A549 (cell line): ENCODE measurements at regions not wholly inside any gene's neighbourhood (a gene's known extent, or its start where the extent isn't known, plus 50 kb on each side); places are given as distances from the start of the nearest gene placed in this dataset.

Source experiments
- ATAC-seq, 2 experiments: fragments of 200-7000 bp in 1 of 2; fragments of >200 bp in 1 of 2; cut with Nextera tagmentation in 1 of 2; cut with Tn5 transposase in 1 of 2; 3 replicates each; pipeline versions ENCODE4 v1.8.0 to v1.9.1; 2018 to 2020; ENCODE audit warnings: mild to moderate bottlenecking in 1 of 2, moderate library complexity in 1 of 2
- CTCF ChIA-PET: fragments of 300-600 bp; sonication (Branson Sonifier 250); formaldehyde crosslinking; extraction: SDS; loops from one replicate; lab custom pipeline; 2021; ENCODE audit warnings: antibody characterized with exemption, inconsistent platforms; lab: Yijun Ruan, JAX
- POLR2A ChIA-PET: fragments of 350-600 bp; formaldehyde crosslinking; extraction: SDS; loops from one replicate; lab custom pipeline; 2021; ENCODE audit warnings: antibody characterized with exemption, inconsistent platforms; lab: Yijun Ruan, JAX
- DNase-seq, 2 experiments: peaks; one replicate each; pipeline versions ENCODE4 v3.0.0 to v3.0.0-alpha.2; 2011 to 2016; ENCODE audit warnings: low read depth in 1 of 2, low spot score in 1 of 2
- FAIRE-seq: peaks from 2 replicates; lab custom pipeline; 2011; peaks lifted over from hg19 to GRCh38; lab: Jason Lieb, UNC
- H3K27ac ChIP-seq, 2 experiments: fragments of >200 bp; sonication (Bioruptor Twin); formaldehyde crosslinking; 3 replicates each; pipeline ENCODE4 v1.5.1; 2016 to 2017
- H3K4me1 ChIP-seq: fragments of >200 bp; sonication (Bioruptor Twin); formaldehyde crosslinking; 3 replicates; pipeline ENCODE4 v1.6.1; 2016
- H3K4me2 ChIP-seq: fragments of >200 bp; sonication (Bioruptor Twin); formaldehyde crosslinking; 3 replicates; pipeline ENCODE4 v1.6.1; 2016
- H3K4me3 ChIP-seq: fragments of >200 bp; sonication (Bioruptor Twin); formaldehyde crosslinking; 3 replicates; pipeline ENCODE4 v1.5.1; 2016
- H3K9me3 ChIP-seq: fragments of >200 bp; sonication (Bioruptor Twin); formaldehyde crosslinking; 3 replicates; pipeline ENCODE4 v1.6.1; 2016
- BCL3 ChIP-seq: fragments of >200 bp; sonication (Bioruptor Twin); formaldehyde crosslinking; IDR thresholded peaks from 3 replicates; pipeline ENCODE4 v1.6.1; 2016
- CEBPB ChIP-seq, 2 experiments: fragments of >200 bp in 1 of 2; sonication (Bioruptor Twin) in 1 of 2; formaldehyde crosslinking in 1 of 2; IDR thresholded peaks; 2 replicates each; pipeline ENCODE4 v1.6.1; 2012 to 2016
- CHD4 ChIP-seq: fragments of 200-600 bp; sonication (generic); IDR thresholded peaks from 2 replicates; pipeline ENCODE4 v1.6.1; 2016; ENCODE audit warnings: antibody characterized with exemption, mild to moderate bottlenecking, borderline replicate concordance
- EHF ChIP-seq: fragments of 250-450 bp; sonication (Bioruptor Pico); IDR thresholded peaks from 2 replicates; pipeline ENCODE4 v1.5.0; 2020; ENCODE audit warnings: mild to moderate bottlenecking
- ESRRA ChIP-seq: fragments of 150-350 bp; IDR thresholded peaks from 2 replicates; pipeline ENCODE4 v1.6.1; 2014; ENCODE audit warnings: mild to moderate bottlenecking, low read length, borderline replicate concordance
- HDAC2 ChIP-seq: fragments of 200-600 bp; sonication (generic); IDR thresholded peaks from 2 replicates; pipeline ENCODE4 v1.6.1; 2016
- HES2 ChIP-seq: fragments of >200 bp; sonication (Bioruptor Twin); formaldehyde crosslinking; IDR thresholded peaks from 2 replicates; pipeline ENCODE4 v1.6.1; 2016
- HEYL ChIP-seq: fragments of 250-450 bp; sonication (Bioruptor Pico); IDR thresholded peaks from 2 replicates; pipeline ENCODE4 v1.8.0; 2021; ENCODE audit warnings: mild to moderate bottlenecking, moderate library complexity
- HOXA7 ChIP-seq: fragments of 250-450 bp; sonication (Bioruptor Pico); IDR thresholded peaks from 2 replicates; pipeline ENCODE4 v1.5.0; 2020; ENCODE audit warnings: mild to moderate bottlenecking, moderate library complexity
- HOXB5 ChIP-seq: fragments of 250-450 bp; sonication (Bioruptor Pico); IDR thresholded peaks from 2 replicates; pipeline ENCODE4 v1.5.0; 2020; ENCODE audit warnings: mild to moderate bottlenecking, moderate library complexity
- KDM5A ChIP-seq: fragments of 200-600 bp; sonication (generic); IDR thresholded peaks from 2 replicates; pipeline ENCODE4 v1.6.1; 2016; ENCODE audit warnings: antibody characterized with exemption, mild to moderate bottlenecking
- MAZ ChIP-seq: fragments of 150-350 bp; IDR thresholded peaks from 2 replicates; pipeline ENCODE4 v1.6.1; 2014; ENCODE audit warnings: antibody characterized with exemption, low read depth, low read length, borderline replicate concordance
- MYC ChIP-seq: IDR thresholded peaks from 2 replicates; pipeline ENCODE4 v1.6.1; 2012; ENCODE audit warnings: mild to moderate bottlenecking, inconsistent platforms, low read length, improper control_type of control experiment, borderline replicate concordance
- NR3C1 ChIP-seq: fragments of >200 bp; sonication (Bioruptor Twin); formaldehyde crosslinking; IDR thresholded peaks from 3 replicates; pipeline ENCODE4 v1.6.1; 2017
- REST ChIP-seq: fragments of 200-600 bp; sonication (generic); IDR thresholded peaks from 2 replicates; pipeline ENCODE4 v1.6.1; 2016; ENCODE audit warnings: antibody characterized with exemption, mild to moderate bottlenecking, moderate library complexity
- SREBF2 ChIP-seq: fragments of 450-650 bp; IDR thresholded peaks from 2 replicates; pipeline ENCODE4 v1.6.1; 2014; ENCODE audit warnings: mild to moderate bottlenecking, moderate library complexity
- TFCP2L1 ChIP-seq: fragments of 250-450 bp; sonication (Bioruptor Pico); IDR thresholded peaks from 2 replicates; pipeline ENCODE4 v1.5.0; 2021; ENCODE audit warnings: mild to moderate bottlenecking
- ZNF302 ChIP-seq: fragments of 250-450 bp; sonication (Bioruptor Pico); IDR thresholded peaks from 2 replicates; pipeline ENCODE4 v1.9.0; 2021; ENCODE audit warnings: inconsistent platforms, mild to moderate bottlenecking, moderate library complexity
- WGBS: methylation state at CpG from one replicate; pipeline ENCODE4 v1.1.6; 2017; ENCODE audit errors: missing lambda C conversion rate; 5-methylcytosine and 5-hydroxymethylcytosine counted together
- TF ChIP-seq, protein P1 (sequence below): fragments of 150-350 bp; IDR thresholded peaks from 2 replicates; pipeline ENCODE4 v1.6.1; 2014; ENCODE audit warnings: low read depth, mild to moderate bottlenecking, low read length
- TF ChIP-seq, protein P2 (sequence below): fragments of 250-450 bp; sonication (Bioruptor Pico); IDR thresholded peaks from 2 replicates; pipeline ENCODE4 v1.5.0; 2020; ENCODE audit warnings: low read depth, mild to moderate bottlenecking, moderate library complexity

DNA sequence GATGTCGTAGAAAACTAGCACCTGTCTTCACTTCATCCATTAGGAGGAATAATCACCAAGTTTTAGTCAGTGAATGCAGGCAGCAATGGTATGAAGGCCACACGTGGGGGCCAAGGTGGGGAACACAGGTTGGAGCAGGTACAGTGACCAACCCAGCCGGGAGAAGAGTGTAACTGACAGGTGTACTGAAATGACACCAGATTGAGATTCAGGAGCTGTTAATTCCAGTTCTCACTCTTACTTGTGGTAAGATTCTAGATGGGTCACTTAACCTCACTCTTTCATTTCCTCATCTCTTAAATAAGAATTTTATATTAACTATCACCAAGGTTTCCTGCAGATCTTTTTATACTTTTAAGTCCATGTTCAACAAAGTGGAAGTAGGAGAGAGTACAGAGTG lies 206.2 kb upstream of the PTBP2 start:
- no peak for DNase-seq
- no peak for FAIRE-seq
- H3K9me3 ChIP-seq: no peaks in the 10 kb centered on the region
- no peak overlapping the region for H3K4me2 ChIP-seq
- TF ChIP-seq CEBPB (IDR thresholded peaks at IDR 0.05) (no peak), HOXA7 (CRISPR knock-in tag) (no peak), HDAC2 (no peak), TFCP2L1 (CRISPR knock-in tag) (no peak), KDM5A (no peak), ZNF302 (no peak), HOXB5 (CRISPR knock-in tag) (no peak), SREBF2 (no peak)
- TF ChIP-seq, protein P1, sequence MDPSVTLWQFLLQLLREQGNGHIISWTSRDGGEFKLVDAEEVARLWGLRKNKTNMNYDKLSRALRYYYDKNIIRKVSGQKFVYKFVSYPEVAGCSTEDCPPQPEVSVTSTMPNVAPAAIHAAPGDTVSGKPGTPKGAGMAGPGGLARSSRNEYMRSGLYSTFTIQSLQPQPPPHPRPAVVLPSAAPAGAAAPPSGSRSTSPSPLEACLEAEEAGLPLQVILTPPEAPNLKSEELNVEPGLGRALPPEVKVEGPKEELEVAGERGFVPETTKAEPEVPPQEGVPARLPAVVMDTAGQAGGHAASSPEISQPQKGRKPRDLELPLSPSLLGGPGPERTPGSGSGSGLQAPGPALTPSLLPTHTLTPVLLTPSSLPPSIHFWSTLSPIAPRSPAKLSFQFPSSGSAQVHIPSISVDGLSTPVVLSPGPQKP: no peak
- 57% methylated on average over 3 of the region's 3 CpGs for whole genome bisulfite sequencing
- ChIA-PET POLR2A (no interaction called here), CTCF (no interaction called here)
- no peak for ATAC-seq
- no peak overlapping the region for H3K4me3 ChIP-seq
- no peaks in the 10 kb centered on the region for H3K4me1 ChIP-seq
- no peak overlapping the region for H3K27ac ChIP-seq

DNA sequence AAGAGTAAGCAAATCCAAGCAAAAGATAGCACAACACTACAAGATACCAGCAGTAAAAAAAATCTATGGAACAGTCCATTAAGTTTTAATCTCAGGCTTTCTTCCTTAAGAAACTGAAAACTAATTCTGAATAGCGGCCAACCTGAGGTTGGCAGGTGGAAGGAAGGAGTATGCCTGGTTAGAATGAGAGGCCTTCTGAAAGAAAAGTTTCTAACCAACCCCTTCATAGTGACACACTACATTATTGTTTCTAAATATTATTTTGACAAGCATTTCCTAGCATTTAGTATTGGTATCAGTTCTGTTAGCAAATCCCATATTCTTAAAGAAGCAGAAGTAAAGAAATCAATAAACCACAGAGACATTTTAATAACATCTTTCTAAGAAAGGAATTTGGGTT lies 205.7 kb upstream of the PTBP2 start:
- CTCF ChIA-PET: no interaction called here
- no peaks in the 10 kb centered on the region for H3K9me3 ChIP-seq
- TF ChIP-seq MYC (no peak), ESRRA (no peak)
- TF ChIP-seq, protein P2, sequence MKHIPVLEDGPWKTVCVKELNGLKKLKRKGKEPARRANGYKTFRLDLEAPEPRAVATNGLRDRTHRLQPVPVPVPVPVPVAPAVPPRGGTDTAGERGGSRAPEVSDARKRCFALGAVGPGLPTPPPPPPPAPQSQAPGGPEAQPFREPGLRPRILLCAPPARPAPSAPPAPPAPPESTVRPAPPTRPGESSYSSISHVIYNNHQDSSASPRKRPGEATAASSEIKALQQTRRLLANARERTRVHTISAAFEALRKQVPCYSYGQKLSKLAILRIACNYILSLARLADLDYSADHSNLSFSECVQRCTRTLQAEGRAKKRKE (CRISPR knock-in tag): no peak
- TF ChIP-seq, all 56 proteins: peak for 0
- Histone ChIP-seq H3K4me1 (0 out of 3 replicates have a peak, but pooled peaks cover 4% of the 10 kb centered on the region), H3K4me2 (no peak overlapping the region), H3K4me3 (no peak overlapping the region), H3K27ac (no peak overlapping the region)
- DNase-seq (no peak), ATAC-seq (no peak), FAIRE-seq (no peak)
- WGBS: 79% methylated on average over 1 of the region's 1 CpG
- POLR2A ChIA-PET: no interaction called here

- ChIA-PET POLR2A (no interaction called here), CTCF (no interaction called here)
- ATAC-seq: no peak
- H3K4me1 ChIP-seq: peaks cover 21% of the 10 kb centered on the region
- TF ChIP-seq HES2 (no peak), NR3C1 (no peak), EHF (CRISPR knock-in tag) (no peak), BCL3 (no peak), REST (no peak), MAZ (no peak), CHD4 (no peak), HEYL (CRISPR knock-in tag) (no peak)
- WGBS: 71% methylated on average over 9 of the region's 9 CpGs
- H3K9me3 ChIP-seq: no peaks in the 10 kb centered on the region
- no peak for FAIRE-seq
- no peak overlapping the region for H3K27ac ChIP-seq
- no peak overlapping the region for H3K4me3 ChIP-seq
- no peak for DNase-seq
- H3K4me2 ChIP-seq: no peak overlapping the region
Observed at GRCh38 chr1:96519851-96520578, 201.6 kb upstream of the PTBP2 start.
